ENCODE measurements at regions not wholly inside any gene's neighbourhood (a gene's known extent, or its start where the extent isn't known, plus 50 kb on each side); places are given as distances from the start of the nearest gene placed in this dataset.

DNA sequence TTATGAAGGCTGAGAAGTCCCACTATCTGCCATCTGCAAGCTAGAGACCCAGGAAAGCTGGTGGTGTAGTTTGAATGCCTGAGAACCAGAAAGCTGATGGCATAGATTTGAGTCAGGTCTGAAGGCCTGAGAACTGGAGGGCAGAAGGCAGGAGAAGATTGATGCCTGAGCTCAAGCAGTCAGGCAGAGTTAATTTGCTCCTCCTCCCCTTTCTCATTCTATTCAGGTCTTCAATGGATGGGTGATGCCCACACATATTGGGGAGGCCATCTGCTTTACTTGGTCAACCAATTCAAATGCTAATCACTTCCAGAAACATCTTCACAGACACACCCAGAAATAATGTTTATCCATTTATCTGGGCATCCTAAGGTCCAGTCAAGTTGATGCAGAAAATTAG, 87.6 kb upstream of the CPLX2 start:
- Histone ChIP-seq H3K4me2 (ENCODE audit: insufficient read depth, low read length) (no peak overlapping the region), H3K36me3 (ENCODE audit: insufficient read depth, low read length) (no peaks in the 10 kb centered on the region), H3K79me2 (ENCODE audit: insufficient read depth, low read length) (no peaks in the 10 kb centered on the region), H3K9me3 (ENCODE audit: insufficient read depth, low read length, severe bottlenecking) (no peaks in the 10 kb centered on the region), H4K20me1 (ENCODE audit: insufficient read depth, low read length) (no peaks in the 10 kb centered on the region), H3K27me3 (ENCODE audit: insufficient read depth, low read length, poor library complexity) (peaks cover 13% of the 10 kb centered on the region), H3K4me1 (ENCODE audit: insufficient read depth, low read length) (no peaks in the 10 kb centered on the region), H2AFZ (ENCODE audit: low read depth, low read length) (no peak overlapping the region), H3K9ac (ENCODE audit: low read depth, low read length) (no peak overlapping the region), H3K4me3 (ENCODE audit: low read depth in 1 of 2, low read length in 2 of 2) (no peak overlapping the region), H3K27ac (ENCODE audit: low read length) (no peak overlapping the region)
- DNase-seq (no peak), ATAC-seq (ENCODE audit: insufficient read depth, low read depth) (no peak)
- no peak for TF ChIP-seq EZH2 (IDR thresholded peaks at IDR 0.05; ENCODE audit: borderline replicate concordance, low read depth, low read length, severe bottlenecking)
- TF ChIP-seq CTCF (IDR thresholded peaks at IDR 0.05; ENCODE audit: borderline replicate concordance, extremely low read depth, low read length, poor library complexity, severe bottlenecking): no peak

DNA sequence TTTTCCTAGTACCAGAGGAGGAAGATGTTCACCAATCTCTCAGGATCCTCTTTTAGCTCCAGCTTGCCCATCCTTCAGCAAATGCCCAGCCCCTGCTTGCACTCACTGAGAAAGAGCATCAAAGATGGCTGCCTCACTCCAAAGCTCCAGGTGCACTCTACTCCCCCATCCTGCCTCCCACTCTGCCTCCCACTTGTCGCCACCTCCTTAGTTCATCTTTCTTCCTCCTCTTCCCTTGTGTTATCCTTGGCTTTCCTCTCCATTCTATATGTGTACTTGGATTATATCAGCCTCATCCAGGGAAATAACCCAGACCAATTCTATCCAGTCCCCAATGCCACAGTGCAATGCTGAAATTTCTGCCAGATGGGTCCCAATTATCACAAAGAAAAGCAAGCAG, 87.1 kb upstream of the CPLX2 start:
- TF ChIP-seq EZH2 (IDR thresholded peaks at IDR 0.05; ENCODE audit: borderline replicate concordance, low read depth, low read length, severe bottlenecking): no peak
- TF ChIP-seq CTCF (IDR thresholded peaks at IDR 0.05; ENCODE audit: borderline replicate concordance, extremely low read depth, low read length, poor library complexity, severe bottlenecking): no peak
- Histone ChIP-seq H3K9ac (ENCODE audit: low read depth, low read length) (no peak overlapping the region), H3K79me2 (ENCODE audit: insufficient read depth, low read length) (no peaks in the 10 kb centered on the region), H3K27ac (ENCODE audit: low read length) (no peak overlapping the region), H3K27me3 (ENCODE audit: insufficient read depth, low read length, poor library complexity) (peaks cover 8% of the 10 kb centered on the region), H2AFZ (ENCODE audit: low read depth, low read length) (no peak overlapping the region), H3K36me3 (ENCODE audit: insufficient read depth, low read length) (no peaks in the 10 kb centered on the region), H3K4me3 (ENCODE audit: low read depth in 1 of 2, low read length in 2 of 2) (no peak overlapping the region), H3K9me3 (ENCODE audit: insufficient read depth, low read length, severe bottlenecking) (no peaks in the 10 kb centered on the region), H3K4me2 (ENCODE audit: insufficient read depth, low read length) (no peak overlapping the region), H4K20me1 (ENCODE audit: insufficient read depth, low read length) (no peaks in the 10 kb centered on the region), H3K4me1 (ENCODE audit: insufficient read depth, low read length) (no peaks in the 10 kb centered on the region)
- ATAC-seq (ENCODE audit: insufficient read depth, low read depth) (no peak), DNase-seq (no peak)

DNA sequence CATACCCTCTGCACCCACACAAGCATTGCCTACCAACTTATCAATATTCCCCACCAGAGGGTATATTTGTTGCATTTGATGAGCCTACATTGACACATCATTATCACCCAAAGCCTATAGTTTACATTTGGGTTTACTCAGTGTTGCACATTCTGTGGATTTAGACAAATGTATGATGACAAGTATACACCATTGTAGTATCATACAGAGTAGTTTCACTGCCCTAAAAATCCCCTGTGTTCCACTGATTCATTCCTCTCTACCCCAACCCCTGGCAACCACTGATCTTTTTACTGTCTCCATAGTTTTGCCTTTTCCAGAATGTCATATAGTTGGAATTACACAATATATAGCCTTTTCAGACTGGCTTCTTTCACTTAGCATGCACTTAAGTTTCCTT, 85.7 kb upstream of the CPLX2 start:
- no peak overlapping the region for H3K27ac ChIP-seq (ENCODE audit: low read length)
- H4K20me1 ChIP-seq (ENCODE audit: insufficient read depth, low read length): no peaks in the 10 kb centered on the region
- ATAC-seq (ENCODE audit: insufficient read depth, low read depth) (no peak), DNase-seq (no peak)
- H3K9ac ChIP-seq (ENCODE audit: low read depth, low read length): no peak overlapping the region
- H3K27me3 ChIP-seq (ENCODE audit: insufficient read depth, low read length, poor library complexity): peaks cover 8% of the 10 kb centered on the region
- H3K4me3 ChIP-seq (ENCODE audit: low read depth in 1 of 2, low read length in 2 of 2): no peak overlapping the region
- H2AFZ ChIP-seq (ENCODE audit: low read depth, low read length): no peak overlapping the region
- TF ChIP-seq EZH2 (IDR thresholded peaks at IDR 0.05; ENCODE audit: borderline replicate concordance, low read depth, low read length, severe bottlenecking) (no peak), CTCF (IDR thresholded peaks at IDR 0.05; ENCODE audit: borderline replicate concordance, extremely low read depth, low read length, poor library complexity, severe bottlenecking) (no peak)
- no peak overlapping the region for H3K4me2 ChIP-seq (ENCODE audit: insufficient read depth, low read length)
- no peaks in the 10 kb centered on the region for H3K4me1 ChIP-seq (ENCODE audit: insufficient read depth, low read length)
- no peaks in the 10 kb centered on the region for H3K36me3 ChIP-seq (ENCODE audit: insufficient read depth, low read length)
- H3K9me3 ChIP-seq (ENCODE audit: insufficient read depth, low read length, severe bottlenecking): no peaks in the 10 kb centered on the region
- no peaks in the 10 kb centered on the region for H3K79me2 ChIP-seq (ENCODE audit: insufficient read depth, low read length)
